ENCODE measurements at regions not wholly inside any gene's neighbourhood (a gene's known extent, or its start where the extent isn't known, plus 50 kb on each side); places are given as distances from the start of the nearest gene placed in this dataset.
A peak's percentile ranks its signal among the peaks of the same experiment; 100 is the strongest.
"Not testable (repeated sequence)": the region's sequence is repeated elsewhere in the genome, so short reads cannot be mapped to it uniquely, and the experiment has no call there.

GRCh38 chr7:66554842-66555430 lies 73.7 kb upstream of the KCTD7 start:
- ATAC-seq (ENCODE audit: low read depth); H3K9me3 Mint-ChIP-seq; DNase-seq; H3K27me3 Mint-ChIP-seq; H3K27ac Mint-ChIP-seq; H3K4me1 Mint-ChIP-seq; intact Hi-C loops (cut with micrococcal nuclease); H3K4me3 Mint-ChIP-seq: not testable (repeated sequence)
- H3K36me3 Mint-ChIP-seq (ENCODE audit: low read depth), result peaks cover 66% of the 10 kb centered on the region
- ChIA-PET POLR2A (interaction anchor here (0.7 kb wide), 1 partner anchor 40 kb away, joined by 5 read pairs; no protein-coding TSS in a partner anchor), CTCF (interaction anchor here (0.7 kb wide), 1 partner anchor 215 kb away, joined by 3 read pairs; no protein-coding TSS in a partner anchor)

- TF ChIP-seq CTCF (IDR thresholded peaks at IDR 0.05), result no peak
- Mint-ChIP-seq H3K4me3 (no peak overlapping the region), H3K27me3 (no peaks in the 10 kb centered on the region), H3K27ac (no peak overlapping the region), H3K9me3 (no peaks in the 10 kb centered on the region), H3K36me3 (ENCODE audit: low read depth) (peaks cover 57% of the 10 kb centered on the region), H3K4me1 (peaks cover 3% of the 10 kb centered on the region)
- no peak for DNase-seq
- ATAC-seq (ENCODE audit: low read depth), result no peak
- POLR2A ChIA-PET, result interaction anchor here (0.6 kb wide), 1 partner anchor 289 kb away, joined by 3 read pairs; no protein-coding TSS in a partner anchor
- CTCF ChIA-PET, result no interaction called here
- intact Hi-C loops (cut with micrococcal nuclease), result loop anchor here (2.0 kb wide), 1 partner anchor 73 kb away; the partner anchor contains the start of gene KCTD7
Observed at GRCh38 chr7:66556177-66556548, 72.5 kb upstream of the KCTD7 start.

- Mint-ChIP-seq H3K4me1 (peaks cover 3% of the 10 kb centered on the region), H3K4me3 (no peak overlapping the region), H3K36me3 (ENCODE audit: low read depth) (peaks cover 52% of the 10 kb centered on the region), H3K9me3 (no peaks in the 10 kb centered on the region), H3K27me3 (no peaks in the 10 kb centered on the region), H3K27ac (no peak overlapping the region)
- no peak for ATAC-seq (ENCODE audit: low read depth)
- ChIA-PET POLR2A (interaction anchor here (0.6 to 1.9 kb wide), 3 partner anchors 71 to 288 kb away, joined by 3 to 7 read pairs (median 6); no protein-coding TSS in a partner anchor), CTCF (interaction anchor here (1.3 to 1.7 kb wide), 4 partner anchors 16 to 338 kb away, joined by 3 to 5 read pairs (median 4); no protein-coding TSS in a partner anchor)
- no peak for TF ChIP-seq CTCF (IDR thresholded peaks at IDR 0.05)
- DNase-seq, result no peak
- intact Hi-C loops (cut with micrococcal nuclease), result loop anchor here (1.0 to 2.0 kb wide), 6 partner anchors 72 to 445 kb away; partner anchors contain the start of gene KCTD7
Observed at GRCh38 chr7:66556549-66557213, 72.0 kb upstream of the KCTD7 start.

DNA sequence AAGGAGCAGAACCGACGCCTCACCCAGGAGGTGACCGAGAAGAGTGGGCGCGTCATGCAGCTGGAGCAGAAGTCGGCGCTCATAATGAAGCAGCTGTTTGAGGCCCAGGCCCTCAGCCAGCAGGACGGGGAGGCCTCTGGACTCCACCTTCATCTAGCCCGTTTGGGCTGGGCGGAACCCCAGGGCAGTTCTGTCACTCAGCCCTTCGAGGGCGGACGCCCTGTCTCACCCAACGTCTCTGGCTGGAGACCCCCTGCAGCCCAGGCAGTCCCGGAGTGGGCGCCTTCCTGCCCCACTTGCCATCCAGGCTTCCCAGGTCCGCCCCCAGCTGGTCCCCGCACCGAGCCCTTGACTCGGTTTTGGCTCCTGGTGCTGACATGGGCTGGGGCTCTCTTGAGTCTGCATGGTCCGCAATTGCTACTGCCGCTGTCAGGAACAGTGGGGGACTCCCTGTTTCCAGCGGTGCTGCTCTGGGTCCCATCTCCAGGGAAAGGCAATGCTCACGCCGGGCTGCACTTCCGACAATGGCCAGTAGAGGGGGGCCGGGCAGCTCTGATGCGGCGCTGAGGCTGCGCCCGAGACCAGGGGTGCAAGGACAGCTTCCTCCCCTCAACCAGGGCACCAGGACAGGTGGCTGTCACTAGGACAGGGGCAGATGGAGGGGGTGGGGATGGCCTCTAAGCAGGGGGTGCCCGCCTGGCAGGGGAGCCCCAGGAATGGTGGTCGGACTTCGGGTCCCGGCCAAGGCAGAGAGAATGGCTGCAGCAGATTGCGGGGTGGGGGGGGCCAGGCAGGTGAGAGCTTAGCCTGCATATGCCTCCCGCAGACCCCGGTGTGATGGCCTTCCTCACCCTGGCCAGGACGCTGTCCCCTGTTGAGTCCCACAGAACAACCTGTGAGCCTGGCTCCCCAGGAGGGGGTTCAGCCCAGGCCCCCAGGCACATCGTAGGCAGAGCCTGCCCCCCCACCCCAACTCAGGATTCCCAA lies 71.2 kb upstream of the KCTD7 start:
- DNase-seq (peak; percentile 73), ATAC-seq (ENCODE audit: low read depth) (peak; percentile 93)
- H3K36me3 Mint-ChIP-seq (ENCODE audit: low read depth), result peaks cover 46% of the 10 kb centered on the region
- H3K4me3 Mint-ChIP-seq, result no peak overlapping the region
- no peak overlapping the region for H3K27ac Mint-ChIP-seq
- peaks cover 3% of the 10 kb centered on the region for H3K4me1 Mint-ChIP-seq
- no peaks in the 10 kb centered on the region for H3K9me3 Mint-ChIP-seq
- intact Hi-C loops (cut with micrococcal nuclease), result loop anchor here (1.0 to 2.0 kb wide), 6 partner anchors 71 to 444 kb away; partner anchors contain the start of gene KCTD7
- ChIA-PET POLR2A (interaction anchor here (0.8 to 1.9 kb wide), 4 partner anchors 70 to 287 kb away, joined by 4 to 8 read pairs (median 6); no protein-coding TSS in a partner anchor), CTCF (interaction anchor here (0.8 to 1.7 kb wide), 12 partner anchors 15 to 442 kb away, joined by 3 to 7 read pairs (median 4); partner anchors contain the start of genes KCTD7 and RABGEF1)
- peak; percentile 50 for TF ChIP-seq CTCF (IDR thresholded peaks at IDR 0.05)
- no peaks in the 10 kb centered on the region for H3K27me3 Mint-ChIP-seq

- H3K9me3 Mint-ChIP-seq, result no peaks in the 10 kb centered on the region
- ATAC-seq (ENCODE audit: low read depth) (no peak), DNase-seq (no peak)
- peaks cover 3% of the 10 kb centered on the region for H3K4me1 Mint-ChIP-seq
- no peak overlapping the region for H3K4me3 Mint-ChIP-seq
- intact Hi-C loops (cut with micrococcal nuclease), result no loop called here
- no peak overlapping the region for H3K27ac Mint-ChIP-seq
- ChIA-PET CTCF (interaction anchor here (0.6 to 1.7 kb wide), 13 partner anchors 14 to 438 kb away, joined by 3 to 7 read pairs (median 3); partner anchors contain the start of genes KCTD7, RABGEF1 and TYW1), POLR2A (interaction anchor here (0.8 to 1.9 kb wide), 3 partner anchors 96 to 287 kb away, joined by 4 to 8 read pairs (median 7); no protein-coding TSS in a partner anchor)
- H3K27me3 Mint-ChIP-seq, result no peaks in the 10 kb centered on the region
- peaks cover 44% of the 10 kb centered on the region for H3K36me3 Mint-ChIP-seq (ENCODE audit: low read depth)
- no peak for TF ChIP-seq CTCF (IDR thresholded peaks at IDR 0.05)
Observed at GRCh38 chr7:66558201-66558641, 70.5 kb upstream of the KCTD7 start.

All from activated B cell treated with CpG ODN at 0.5 μM for 24 hours (primary cell).